Fibroblast of lung (primary cell): ENCODE measurements at regions not wholly inside any gene's neighbourhood (a gene's known extent, or its start where the extent isn't known, plus 50 kb on each side); places are given as distances from the start of the nearest gene placed in this dataset.

Source experiments
- DNase-seq, 2 donors: peaks; one replicate each; pipeline versions ENCODE4 v3.0.0 to v3.0.0-alpha.2; 2010; ENCODE audit warnings: low read depth in 2 of 2
- H2AFZ ChIP-seq: 2 replicates; pipeline ENCODE4 v1.5.1; 2012; ENCODE audit warnings: low read length, control low read depth, inconsistent platforms
- H3K27ac ChIP-seq: 2 replicates; pipeline ENCODE4 v1.5.1; 2011; ENCODE audit warnings: low read length, control low read depth; ENCODE audit not compliant: insufficient read depth
- H3K27me3 ChIP-seq: 2 replicates; pipeline ENCODE4 v1.5.1; 2011; ENCODE audit warnings: mild to moderate bottlenecking, low read length; ENCODE audit not compliant: control insufficient read depth, insufficient read depth
- H3K36me3 ChIP-seq: 2 replicates; pipeline ENCODE4 v1.5.1; 2011; ENCODE audit warnings: low read length; ENCODE audit not compliant: control insufficient read depth, insufficient read depth
- H3K4me1 ChIP-seq: 2 replicates; pipeline ENCODE4 v1.5.1; 2011; ENCODE audit warnings: low read length; ENCODE audit not compliant: control insufficient read depth, insufficient read depth; ENCODE audit errors: extremely low read depth
- H3K4me2 ChIP-seq: 2 replicates; pipeline ENCODE4 v1.5.1; 2011; ENCODE audit warnings: low read length, control low read depth; ENCODE audit not compliant: insufficient read depth; ENCODE audit errors: extremely low read depth
- H3K4me3 ChIP-seq, 4 experiments: fragments of 200-600 bp in 1 of 4; sonication (generic) in 1 of 4; replicated peaks in 1 of 4; 2 replicates each; pipeline ENCODE4 v1.5.1; 2011 to 2016; ENCODE audit warnings: low read length in 4 of 4, low read depth in 3 of 4, mild to moderate bottlenecking in 3 of 4, control low read depth in 2 of 4, inconsistent platforms in 1 of 4, mixed read lengths in 1 of 4; ENCODE audit not compliant: insufficient read depth in 1 of 4; ENCODE audit errors: control extremely low read depth in 1 of 4
- H3K79me2 ChIP-seq: 2 replicates; pipeline ENCODE4 v1.5.1; 2012; ENCODE audit warnings: mild to moderate bottlenecking, low read length, inconsistent platforms; ENCODE audit not compliant: control insufficient read depth, insufficient read depth
- H3K9ac ChIP-seq: 2 replicates; pipeline ENCODE4 v1.5.1; 2011; ENCODE audit warnings: mild to moderate bottlenecking, low read length, control low read depth; ENCODE audit not compliant: insufficient read depth
- H3K9me3 ChIP-seq: 2 replicates; pipeline ENCODE4 v1.5.1; 2012; ENCODE audit warnings: low read depth, low read length; ENCODE audit not compliant: control insufficient read depth, insufficient read depth
- H4K20me1 ChIP-seq: 2 replicates; pipeline ENCODE4 v1.5.1; 2011; ENCODE audit warnings: low read length; ENCODE audit not compliant: control insufficient read depth, insufficient read depth; ENCODE audit errors: extremely low read depth
- CTCF ChIP-seq, 2 donors: IDR thresholded peaks in 1 of 2; conservative IDR thresholded peaks in 1 of 2; 1 replicate in 1 of 2; 2 replicates in 1 of 2; pipeline ENCODE4 v1.5.1; 2011 to 2012; ENCODE audit warnings: low read length in 2 of 2, control low read depth in 1 of 2, inconsistent platforms in 1 of 2, low read depth in 1 of 2, mild to moderate bottlenecking in 1 of 2
- EZH2 ChIP-seq: IDR thresholded peaks from 2 replicates; pipeline ENCODE4 v1.5.1; 2012; ENCODE audit warnings: low read length, control low read depth, mild to moderate bottlenecking; ENCODE audit errors: missing control alignments

DNA sequence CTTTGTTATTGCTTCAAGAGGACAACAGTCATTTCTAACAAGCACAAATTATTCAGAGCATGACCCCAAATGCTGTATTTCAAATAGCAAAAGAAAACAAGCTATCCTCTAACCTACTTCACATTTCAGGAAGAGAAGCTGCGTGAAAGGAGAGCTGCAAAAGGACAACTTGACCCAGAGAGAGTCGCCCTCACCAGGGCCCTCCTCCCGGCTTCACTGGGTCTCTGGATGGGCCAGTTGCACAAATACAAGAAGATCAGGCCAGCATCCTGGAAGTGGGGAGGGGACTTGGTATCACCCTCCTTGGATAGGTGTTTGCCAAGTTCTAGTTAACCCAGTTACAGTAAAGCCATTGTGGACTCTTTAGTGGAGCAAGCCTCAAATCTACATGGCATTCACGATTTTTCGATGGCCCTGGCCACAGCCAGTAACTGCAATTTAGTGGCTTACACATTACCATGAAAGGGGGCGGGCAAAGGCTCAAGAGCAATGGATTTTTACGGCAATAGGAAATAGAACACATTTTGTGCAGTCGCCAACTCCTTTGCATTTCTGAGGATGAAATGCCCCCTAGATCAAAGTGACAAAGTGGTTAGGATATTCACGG lies 166.9 kb upstream of the DIO2 start:
- H3K27me3 ChIP-seq = no peaks in the 10 kb centered on the region
- H2AFZ ChIP-seq = no peak overlapping the region
- no peak for DNase-seq
- no peak overlapping the region for H3K4me2 ChIP-seq
- H3K79me2 ChIP-seq = no peaks in the 10 kb centered on the region
- no peak overlapping the region for H3K9ac ChIP-seq
- no peak overlapping the region for H3K27ac ChIP-seq
- TF ChIP-seq CTCF (conservative IDR thresholded peaks at IDR 0.05 in 1 of 2, IDR thresholded peaks at IDR 0.05 in 1 of 2; ENCODE audit: low read depth in 1 of 2, low read length in 2 of 2) = no peak
- TF ChIP-seq EZH2 = no peak
- no peaks in the 10 kb centered on the region for H4K20me1 ChIP-seq
- H3K36me3 ChIP-seq = no peaks in the 10 kb centered on the region
- H3K9me3 ChIP-seq = no peaks in the 10 kb centered on the region
- H3K4me3 ChIP-seq = no peak overlapping the region
- H3K4me1 ChIP-seq = no peaks in the 10 kb centered on the region

GRCh38 chr14:80364816-80365215 lies 153.5 kb upstream of the DIO2 start:
- Histone ChIP-seq H2AFZ (no peak overlapping the region), H3K36me3 (no peaks in the 10 kb centered on the region)

GRCh38 chr14:80364274-80364673 lies 153.0 kb upstream of the DIO2 start:
- DNase-seq = peak; percentile 30 to 32
- Histone ChIP-seq H3K4me2 (no peak overlapping the region), H3K27me3 (no peaks in the 10 kb centered on the region), H2AFZ (no peak overlapping the region), H4K20me1 (no peaks in the 10 kb centered on the region), H3K9me3 (no peaks in the 10 kb centered on the region), H3K4me3 (no peak overlapping the region), H3K4me1 (no peaks in the 10 kb centered on the region), H3K9ac (no peak overlapping the region), H3K27ac (no peak overlapping the region), H3K36me3 (no peaks in the 10 kb centered on the region), H3K79me2 (no peaks in the 10 kb centered on the region)
- TF ChIP-seq CTCF (conservative IDR thresholded peaks at IDR 0.05 in 1 of 2, IDR thresholded peaks at IDR 0.05 in 1 of 2; ENCODE audit: low read depth in 1 of 2, low read length in 2 of 2) (peak; percentile 33 to 41), EZH2 (no peak)

More at GRCh38 chr14:80364816-80365215, 153.5 kb upstream of the DIO2 start:
- Histone ChIP-seq H3K4me2 (no peak overlapping the region), H4K20me1 (no peaks in the 10 kb centered on the region), H3K4me1 (no peaks in the 10 kb centered on the region), H3K4me3 (no peak overlapping the region), H3K27me3 (no peaks in the 10 kb centered on the region), H3K9me3 (no peaks in the 10 kb centered on the region), H3K79me2 (no peaks in the 10 kb centered on the region), H3K9ac (no peak overlapping the region), H3K27ac (no peak overlapping the region)
- no peak for TF ChIP-seq EZH2
- no peak for TF ChIP-seq CTCF (conservative IDR thresholded peaks at IDR 0.05 in 1 of 2, IDR thresholded peaks at IDR 0.05 in 1 of 2; ENCODE audit: low read depth in 1 of 2, low read length in 2 of 2)
- DNase-seq = no peak
